ENCODE measurements at regions not wholly inside any gene's neighbourhood (a gene's known extent, or its start where the extent isn't known, plus 50 kb on each side); places are given as distances from the start of the nearest gene placed in this dataset.

DNA sequence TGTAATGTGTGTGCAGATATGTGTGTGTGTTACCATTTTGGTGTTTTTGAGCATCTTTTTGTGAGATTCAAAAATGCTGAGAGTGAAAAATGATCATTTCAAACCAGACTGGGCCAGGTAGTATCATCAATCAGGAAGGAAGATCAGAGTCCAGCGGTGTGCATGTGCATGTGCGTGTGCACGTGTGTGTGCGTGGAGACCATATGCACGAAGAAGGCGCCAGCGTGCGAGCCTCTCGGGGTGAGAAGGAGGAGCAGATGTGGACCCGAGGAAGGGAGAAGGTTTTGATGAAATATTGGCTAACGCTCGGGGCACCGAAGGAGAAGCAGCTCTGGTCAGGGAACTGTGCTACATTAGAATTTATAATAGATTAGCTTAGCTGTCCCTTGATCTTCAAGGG is 516.4 kb downstream of the CCDC171 start:
- Histone ChIP-seq H3K4me2 (ENCODE audit: low read depth, low read length) (no peak overlapping the region), H3K27ac (ENCODE audit: low read length) (no peak overlapping the region), H3K27me3 (replicated peaks; ENCODE audit: insufficient read depth, low read length) (no peaks in the 10 kb centered on the region), H3K79me2 (ENCODE audit: low read length) (no peaks in the 10 kb centered on the region), H4K20me1 (ENCODE audit: insufficient read depth, low read length) (no peaks in the 10 kb centered on the region), H3K36me3 (replicated peaks; ENCODE audit: insufficient read depth, low read length) (no peaks in the 10 kb centered on the region), H3K4me1 (ENCODE audit: low read length) (no peaks in the 10 kb centered on the region), H3K9me3 (replicated peaks; ENCODE audit: insufficient read depth, low read length) (no peaks in the 10 kb centered on the region), H3K4me3 (ENCODE audit: low read length) (no peak overlapping the region), H3F3A (ENCODE audit: insufficient read depth, low read length) (no peaks in the 10 kb centered on the region), H3K9me2 (replicated peaks; ENCODE audit: insufficient read depth, low read length) (no peaks in the 10 kb centered on the region), H2AFZ (ENCODE audit: low read length) (no peak overlapping the region), H3K9ac (ENCODE audit: low read length) (no peak overlapping the region)
- no peak for DNase-seq
- no peak for TF ChIP-seq EZH2 (optimal IDR thresholded peaks at IDR 0.05; ENCODE audit: low read depth, low read length)
- no peak for TF ChIP-seq EZH2phosphoT487 (IDR thresholded peaks at IDR 0.05; ENCODE audit: low read length)
- TF ChIP-seq, protein P1, sequence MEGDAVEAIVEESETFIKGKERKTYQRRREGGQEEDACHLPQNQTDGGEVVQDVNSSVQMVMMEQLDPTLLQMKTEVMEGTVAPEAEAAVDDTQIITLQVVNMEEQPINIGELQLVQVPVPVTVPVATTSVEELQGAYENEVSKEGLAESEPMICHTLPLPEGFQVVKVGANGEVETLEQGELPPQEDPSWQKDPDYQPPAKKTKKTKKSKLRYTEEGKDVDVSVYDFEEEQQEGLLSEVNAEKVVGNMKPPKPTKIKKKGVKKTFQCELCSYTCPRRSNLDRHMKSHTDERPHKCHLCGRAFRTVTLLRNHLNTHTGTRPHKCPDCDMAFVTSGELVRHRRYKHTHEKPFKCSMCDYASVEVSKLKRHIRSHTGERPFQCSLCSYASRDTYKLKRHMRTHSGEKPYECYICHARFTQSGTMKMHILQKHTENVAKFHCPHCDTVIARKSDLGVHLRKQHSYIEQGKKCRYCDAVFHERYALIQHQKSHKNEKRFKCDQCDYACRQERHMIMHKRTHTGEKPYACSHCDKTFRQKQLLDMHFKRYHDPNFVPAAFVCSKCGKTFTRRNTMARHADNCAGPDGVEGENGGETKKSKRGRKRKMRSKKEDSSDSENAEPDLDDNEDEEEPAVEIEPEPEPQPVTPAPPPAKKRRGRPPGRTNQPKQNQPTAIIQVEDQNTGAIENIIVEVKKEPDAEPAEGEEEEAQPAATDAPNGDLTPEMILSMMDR (IDR thresholded peaks at IDR 0.05; ENCODE audit: low read length): no peak

DNA sequence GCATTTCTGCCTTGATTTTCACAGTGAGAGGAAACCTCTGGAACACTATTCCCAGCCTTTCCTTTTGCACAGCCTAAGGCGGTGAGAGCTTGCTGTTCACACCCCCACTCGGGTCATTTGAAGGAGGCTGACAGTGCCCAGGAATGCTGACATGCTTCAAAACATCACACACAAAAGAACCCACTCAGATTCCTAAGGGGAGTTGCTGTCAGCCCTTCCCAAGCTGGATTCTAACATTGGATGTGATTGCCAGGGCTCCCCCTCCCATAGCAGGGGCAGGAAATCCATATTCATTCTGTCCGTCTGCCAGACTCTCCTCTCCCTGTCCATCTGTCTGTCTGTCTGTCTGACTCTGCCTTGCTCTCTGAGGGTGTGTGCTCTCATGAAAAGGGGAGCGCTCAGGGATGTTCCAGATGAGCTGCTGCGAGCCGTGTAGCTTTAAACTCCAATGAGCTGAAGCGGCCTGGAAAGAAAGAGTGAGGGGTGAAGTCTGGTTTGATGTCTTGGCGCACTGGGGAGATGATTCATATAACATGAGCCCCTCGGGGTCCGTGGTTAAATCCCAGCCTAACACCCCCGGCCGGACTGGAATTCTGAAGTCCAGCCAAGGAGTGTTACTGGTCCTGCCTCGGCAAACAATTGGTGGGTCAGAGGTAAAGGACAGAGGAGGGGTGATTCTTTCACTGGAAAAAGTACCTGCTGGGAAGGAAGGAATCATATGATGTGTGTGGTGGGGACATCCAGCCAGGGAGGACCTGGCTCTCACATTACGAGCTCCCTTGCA is 517.0 kb downstream of the CCDC171 start:
- no peaks in the 10 kb centered on the region for H3K9me3 ChIP-seq (replicated peaks; ENCODE audit: insufficient read depth, low read length)
- no peaks in the 10 kb centered on the region for H3F3A ChIP-seq (ENCODE audit: insufficient read depth, low read length)
- no peak overlapping the region for H3K27ac ChIP-seq (ENCODE audit: low read length)
- no peaks in the 10 kb centered on the region for H4K20me1 ChIP-seq (ENCODE audit: insufficient read depth, low read length)
- DNase-seq: no peak
- TF ChIP-seq EZH2phosphoT487 (IDR thresholded peaks at IDR 0.05; ENCODE audit: low read length) (no peak), EZH2 (optimal IDR thresholded peaks at IDR 0.05; ENCODE audit: low read depth, low read length) (no peak)
- TF ChIP-seq, protein P1 (IDR thresholded peaks at IDR 0.05; ENCODE audit: low read length): no peak
- no peaks in the 10 kb centered on the region for H3K36me3 ChIP-seq (replicated peaks; ENCODE audit: insufficient read depth, low read length)
- H3K4me2 ChIP-seq (ENCODE audit: low read depth, low read length): no peak overlapping the region
- no peak overlapping the region for H2AFZ ChIP-seq (ENCODE audit: low read length)
- H3K27me3 ChIP-seq (replicated peaks; ENCODE audit: insufficient read depth, low read length): no peaks in the 10 kb centered on the region
- H3K4me3 ChIP-seq (ENCODE audit: low read length): no peak overlapping the region
- H3K4me1 ChIP-seq (ENCODE audit: low read length): no peaks in the 10 kb centered on the region
- H3K79me2 ChIP-seq (ENCODE audit: low read length): no peaks in the 10 kb centered on the region
- H3K9me2 ChIP-seq (replicated peaks; ENCODE audit: insufficient read depth, low read length): no peaks in the 10 kb centered on the region
- H3K9ac ChIP-seq (ENCODE audit: low read length): no peak overlapping the region

DNA sequence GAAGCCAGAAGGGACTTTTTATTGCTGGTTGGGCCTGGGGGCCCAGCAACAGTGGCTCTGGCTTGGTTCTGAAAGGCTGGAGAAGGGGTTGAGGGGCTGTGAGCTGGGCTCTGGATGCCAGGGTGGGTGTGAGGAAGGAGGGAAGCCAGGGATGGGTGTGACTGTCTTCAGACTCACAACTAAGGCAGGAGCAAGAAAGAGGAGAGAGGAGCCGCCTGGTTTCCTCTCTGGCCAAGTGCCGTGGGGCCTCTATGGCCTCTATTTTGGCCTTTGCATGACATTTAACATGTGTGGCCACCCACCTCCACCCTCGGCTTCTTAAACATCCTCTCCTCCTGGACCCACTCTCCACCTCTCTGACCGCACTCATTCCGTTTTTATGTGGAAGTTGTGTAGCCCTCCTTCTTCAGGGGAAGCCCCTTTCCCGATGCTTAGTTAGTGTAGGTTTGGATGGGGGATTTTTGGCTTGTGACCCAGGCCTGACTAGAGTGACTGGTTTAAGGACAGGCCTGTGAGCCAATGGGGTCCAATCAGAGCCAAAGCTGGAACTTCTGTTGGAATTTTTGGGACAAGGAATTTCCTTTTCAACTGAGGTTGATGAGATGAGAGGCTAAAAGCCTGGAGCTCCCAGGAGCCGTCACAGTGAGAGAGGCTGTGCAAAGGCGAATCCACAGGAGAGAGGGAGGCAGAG is 517.8 kb downstream of the CCDC171 start:
- Histone ChIP-seq H3K36me3 (replicated peaks; ENCODE audit: insufficient read depth, low read length) (no peaks in the 10 kb centered on the region), H2AFZ (ENCODE audit: low read length) (no peak overlapping the region), H3K27me3 (replicated peaks; ENCODE audit: insufficient read depth, low read length) (no peaks in the 10 kb centered on the region), H3F3A (ENCODE audit: insufficient read depth, low read length) (no peaks in the 10 kb centered on the region), H3K27ac (ENCODE audit: low read length) (no peak overlapping the region), H3K4me2 (ENCODE audit: low read depth, low read length) (no peak overlapping the region), H3K9me3 (replicated peaks; ENCODE audit: insufficient read depth, low read length) (no peaks in the 10 kb centered on the region), H3K9me2 (replicated peaks; ENCODE audit: insufficient read depth, low read length) (no peaks in the 10 kb centered on the region), H3K9ac (ENCODE audit: low read length) (no peak overlapping the region), H4K20me1 (ENCODE audit: insufficient read depth, low read length) (no peaks in the 10 kb centered on the region), H3K4me1 (ENCODE audit: low read length) (no peaks in the 10 kb centered on the region), H3K79me2 (ENCODE audit: low read length) (no peaks in the 10 kb centered on the region), H3K4me3 (ENCODE audit: low read length) (no peak overlapping the region)
- TF ChIP-seq, protein P1 (IDR thresholded peaks at IDR 0.05; ENCODE audit: low read length): no peak
- no peak for TF ChIP-seq EZH2 (optimal IDR thresholded peaks at IDR 0.05; ENCODE audit: low read depth, low read length)
- TF ChIP-seq EZH2phosphoT487 (IDR thresholded peaks at IDR 0.05; ENCODE audit: low read length): no peak
- DNase-seq: no peak

All from MM.1S (cell line).